Endothelial cell of umbilical vein (primary cell): ENCODE measurements at regions not wholly inside any gene's neighbourhood (a gene's known extent, or its start where the extent isn't known, plus 50 kb on each side); places are given as distances from the start of the nearest gene placed in this dataset.
"Not testable (repeated sequence)": the region's sequence is repeated elsewhere in the genome, so short reads cannot be mapped to it uniquely, and the experiment has no call there.

ENCODE experiments used
- BruUV-seq: library from RNA; stranded (reverse); fragments of 400-500 nt; replicated peaks from 2 replicates; lab custom pipeline; 2021; lab: Mats Ljungman, UMichigan
- CTCF ChIA-PET: fragments of 300-600, 350-600 bp; sonication (Branson Sonifier 250); formaldehyde crosslinking; loops from one replicate; lab custom pipeline; 2021; ENCODE audit warnings: antibody characterized with exemption, inconsistent platforms; lab: Charles Lee
- POLR2A ChIA-PET: fragments of 300-600, 350-600 bp; sonication (Branson Sonifier 250); formaldehyde crosslinking; loops from one replicate; lab custom pipeline; 2021; ENCODE audit warnings: antibody characterized with exemption, inconsistent platforms; lab: Charles Lee
- DNase-seq: peaks from one replicate; pipeline ENCODE4 v3.0.0-alpha.2; 2011; ENCODE audit warnings: low read depth, low spot score
- FAIRE-seq: peaks from 2 replicates; lab custom pipeline; 2011; peaks lifted over from hg19 to GRCh38; lab: Jason Lieb, UNC
- H2AFZ ChIP-seq: 2 replicates; pipeline ENCODE4 v1.6.0; 2012; ENCODE audit warnings: low read depth, low read length, control low read depth, inconsistent platforms
- H3K27ac ChIP-seq: 2 replicates; pipeline ENCODE4 v1.5.1; 2011; ENCODE audit warnings: low read depth, mild to moderate bottlenecking, control low read depth, low read length, moderate library complexity; ENCODE audit not compliant: insufficient read depth
- H3K27me3 ChIP-seq, 2 experiments: 2 replicates each; pipeline versions ENCODE4 v1.6.0 to v1.6.1; 2011; ENCODE audit warnings: low read length in 2 of 2, mixed read lengths in 1 of 2; ENCODE audit not compliant: control insufficient read depth in 2 of 2, insufficient read depth in 2 of 2
- H3K36me3 ChIP-seq, 2 experiments: 2 replicates in 1 of 2; 3 replicates in 1 of 2; pipeline ENCODE4 v1.5.1; 2011; ENCODE audit warnings: low read length in 2 of 2, mild to moderate bottlenecking in 1 of 2, moderate library complexity in 1 of 2; ENCODE audit not compliant: control insufficient read depth in 2 of 2, insufficient read depth in 2 of 2; ENCODE audit errors: extremely low read depth in 1 of 2
- H3K4me1 ChIP-seq: 3 replicates; pipeline ENCODE4 v1.5.1; 2011; ENCODE audit warnings: mild to moderate bottlenecking, low read length; ENCODE audit not compliant: control insufficient read depth, insufficient read depth; ENCODE audit errors: extremely low read depth
- H3K4me2 ChIP-seq: 2 replicates; pipeline ENCODE4 v1.6.1; 2011; ENCODE audit warnings: low read length, control low read depth, mixed read lengths; ENCODE audit not compliant: insufficient read depth
- H3K4me3 ChIP-seq, 3 experiments: fragments of 200-600 bp in 1 of 3; sonication (generic), shearing (Covaris generic) in 1 of 3; replicated peaks in 1 of 3; 2 replicates each; pipeline ENCODE4 v1.5.1; 2011 to 2016; ENCODE audit warnings: control low read depth in 3 of 3, low read length in 3 of 3, mild to moderate bottlenecking in 2 of 3, inconsistent platforms in 1 of 3, low read depth in 1 of 3, moderate library complexity in 1 of 3; ENCODE audit not compliant: insufficient read depth in 1 of 3
- H3K79me2 ChIP-seq: 2 replicates; pipeline ENCODE4 v1.6.0; 2012; ENCODE audit warnings: low read length, inconsistent platforms; ENCODE audit not compliant: control insufficient read depth, insufficient read depth
- H3K9ac ChIP-seq: replicated peaks from 2 replicates; pipeline ENCODE3; 2011; ENCODE audit warnings: low read length, control low read depth; ENCODE audit not compliant: insufficient read depth; ENCODE audit errors: extremely low read depth
- H3K9me1 ChIP-seq: replicated peaks from 3 replicates; pipeline ENCODE4 v1.6.0; 2011; ENCODE audit warnings: mild to moderate bottlenecking, low read length; ENCODE audit not compliant: control insufficient read depth, insufficient read depth; ENCODE audit errors: extremely low read depth
- H3K9me3 ChIP-seq: replicated peaks from 2 replicates; pipeline ENCODE4 v1.5.1; 2012; ENCODE audit warnings: low read length, inconsistent platforms; ENCODE audit not compliant: control insufficient read depth, insufficient read depth
- H4K20me1 ChIP-seq: replicated peaks from 2 replicates; pipeline ENCODE3; 2011; ENCODE audit warnings: mild to moderate bottlenecking, low read length; ENCODE audit not compliant: control insufficient read depth, insufficient read depth; ENCODE audit errors: extremely low read depth
- dilution Hi-C: fragments of 300-500 bp; cut with MboI; formaldehyde crosslinking; loops from one replicate; pipeline ENCODE4 v1.15.0; 2019; ENCODE audit warnings: low sequenced_read_pairs; ENCODE audit not compliant: extremely low pct_ligation_motif_present
- intact Hi-C: fragments of 100-400 bp; cut with micrococcal nuclease; formaldehyde crosslinking; loops from one replicate; pipeline ENCODE4 v1.10.0; 2022

- FAIRE-seq, H3K9me1 ChIP-seq, H3K27me3 ChIP-seq, POLR2A ChIA-PET, H4K20me1 ChIP-seq, H3K4me1 ChIP-seq, BruUV-seq, DNase-seq, dilution Hi-C loops, H3K36me3 ChIP-seq, H3K27ac ChIP-seq, H3K4me3 ChIP-seq, H3K4me2 ChIP-seq, H2AFZ ChIP-seq, CTCF ChIA-PET, intact Hi-C loops, H3K9ac ChIP-seq, H3K79me2 ChIP-seq: not testable (repeated sequence)
- H3K9me3 ChIP-seq, result peaks cover 76% of the 10 kb centered on the region
Measured at GRCh38 chr21:7930445-7930844, 2590.9 kb upstream of the TPTE start.

- POLR2A ChIA-PET, result not testable (repeated sequence)
Measured at GRCh38 chr21:7932113-7932512, 2589.3 kb upstream of the TPTE start.

GRCh38 chr21:7932834-7933233, 2588.5 kb upstream of the TPTE start:
- H3K36me3 ChIP-seq, result not testable (repeated sequence)

More at GRCh38 chr21:7932113-7932512, 2589.3 kb upstream of the TPTE start:
- H3K79me2 ChIP-seq, H3K9me1 ChIP-seq, H3K4me2 ChIP-seq, FAIRE-seq, BruUV-seq, H3K9ac ChIP-seq, H3K27ac ChIP-seq, dilution Hi-C loops, H3K36me3 ChIP-seq, H3K4me3 ChIP-seq, H3K27me3 ChIP-seq, H4K20me1 ChIP-seq, DNase-seq, CTCF ChIA-PET, H3K4me1 ChIP-seq, H2AFZ ChIP-seq, intact Hi-C loops: not testable (repeated sequence)
- peaks cover 79% of the 10 kb centered on the region for H3K9me3 ChIP-seq

More at GRCh38 chr21:7932834-7933233, 2588.5 kb upstream of the TPTE start:
- H3K9me1 ChIP-seq, H4K20me1 ChIP-seq, FAIRE-seq, H2AFZ ChIP-seq, H3K27ac ChIP-seq, H3K4me2 ChIP-seq, H3K27me3 ChIP-seq, BruUV-seq, DNase-seq, POLR2A ChIA-PET, dilution Hi-C loops, H3K4me3 ChIP-seq, H3K79me2 ChIP-seq, intact Hi-C loops, CTCF ChIA-PET, H3K9ac ChIP-seq, H3K4me1 ChIP-seq: not testable (repeated sequence)
- H3K9me3 ChIP-seq, result peaks cover 78% of the 10 kb centered on the region
